ENCODE measurements at regions not wholly inside any gene's neighbourhood (a gene's known extent, or its start where the extent isn't known, plus 50 kb on each side); places are given as distances from the start of the nearest gene placed in this dataset.

DNA sequence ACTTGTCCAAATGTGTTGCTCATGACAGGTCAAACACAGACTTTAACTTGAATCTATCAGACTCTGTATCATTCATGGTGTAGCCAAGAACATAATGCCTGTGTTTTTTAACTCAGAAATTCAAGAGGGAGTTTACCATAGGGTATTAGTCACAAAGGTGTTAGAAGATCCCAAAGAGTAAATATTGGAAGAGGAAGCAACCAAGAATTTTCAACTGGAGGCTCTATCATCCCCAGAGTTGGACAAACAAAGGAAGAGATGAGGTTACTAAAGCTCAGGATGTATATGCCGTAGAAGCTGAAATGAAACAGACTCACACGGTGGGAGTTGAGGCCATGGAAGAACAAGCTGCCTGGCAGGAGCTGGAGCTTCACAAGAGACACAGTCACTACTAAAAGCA, 116.2 kb upstream of the COL8A1 start:
- no peak for TF ChIP-seq MYC (IDR thresholded peaks at IDR 0.05; ENCODE audit: insufficient read depth, insufficient read length, insufficient replicate concordance, low read length, severe bottlenecking)
- no peak for TF ChIP-seq RBBP5 (conservative IDR thresholded peaks at IDR 0.05)
- no peak for TF ChIP-seq SREBF1 (IDR thresholded peaks at IDR 0.05; ENCODE audit: low read length)
- no peak for TF ChIP-seq NRF1 (conservative IDR thresholded peaks at IDR 0.05; ENCODE audit: low read depth, low read length)
- TF ChIP-seq PAX5 (IDR thresholded peaks at IDR 0.05; ENCODE audit: borderline replicate concordance, low read depth, low read length): no peak
- TF ChIP-seq, protein P1, sequence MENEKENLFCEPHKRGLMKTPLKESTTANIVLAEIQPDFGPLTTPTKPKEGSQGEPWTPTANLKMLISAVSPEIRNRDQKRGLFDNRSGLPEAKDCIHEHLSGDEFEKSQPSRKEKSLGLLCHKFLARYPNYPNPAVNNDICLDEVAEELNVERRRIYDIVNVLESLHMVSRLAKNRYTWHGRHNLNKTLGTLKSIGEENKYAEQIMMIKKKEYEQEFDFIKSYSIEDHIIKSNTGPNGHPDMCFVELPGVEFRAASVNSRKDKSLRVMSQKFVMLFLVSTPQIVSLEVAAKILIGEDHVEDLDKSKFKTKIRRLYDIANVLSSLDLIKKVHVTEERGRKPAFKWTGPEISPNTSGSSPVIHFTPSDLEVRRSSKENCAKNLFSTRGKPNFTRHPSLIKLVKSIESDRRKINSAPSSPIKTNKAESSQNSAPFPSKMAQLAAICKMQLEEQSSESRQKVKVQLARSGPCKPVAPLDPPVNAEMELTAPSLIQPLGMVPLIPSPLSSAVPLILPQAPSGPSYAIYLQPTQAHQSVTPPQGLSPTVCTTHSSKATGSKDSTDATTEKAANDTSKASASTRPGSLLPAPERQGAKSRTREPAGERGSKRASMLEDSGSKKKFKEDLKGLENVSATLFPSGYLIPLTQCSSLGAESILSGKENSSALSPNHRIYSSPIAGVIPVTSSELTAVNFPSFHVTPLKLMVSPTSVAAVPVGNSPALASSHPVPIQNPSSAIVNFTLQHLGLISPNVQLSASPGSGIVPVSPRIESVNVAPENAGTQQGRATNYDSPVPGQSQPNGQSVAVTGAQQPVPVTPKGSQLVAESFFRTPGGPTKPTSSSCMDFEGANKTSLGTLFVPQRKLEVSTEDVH (IDR thresholded peaks at IDR 0.05; ENCODE audit: low read depth, partially characterized antibody): no peak
- SMC1A ChIA-PET (ENCODE audit: uncharacterized antibody, unreplicated experiment): interaction anchor here (1.3 to 1.8 kb wide), 3 partner anchors 8 to 23 kb away, joined by 6 to 10 read pairs (median 7); no protein-coding TSS in a partner anchor
- POLR2A ChIA-PET: interaction anchor here (0.8 kb wide), 1 partner anchor 29 kb away, joined by 3 read pairs; no protein-coding TSS in a partner anchor
- no peak overlapping the region for H3K27ac ChIP-seq (ENCODE audit: control insufficient read depth, insufficient read depth)
- no peaks in the 10 kb centered on the region for H3K4me1 ChIP-seq (ENCODE audit: control insufficient read depth, insufficient read depth, low read length)
- no peaks in the 10 kb centered on the region for H3K9me3 ChIP-seq (replicated peaks; ENCODE audit: control insufficient read depth, insufficient read depth, low read length)
- ATAC-seq (no peak), FAIRE-seq (no peak), DNase-seq (ENCODE audit: low read depth, low spot score) (no peak)
- WGBS (ENCODE audit: insufficient coverage, insufficient replicate concordance, low lambda C conversion rate, missing lambda C conversion rate): 52% methylated on average over 2 of the region's 2 CpGs
- in situ Hi-C loops (cut with MboI): no loop called here
- CTCF ChIA-PET: interaction anchor here (0.9 to 1.6 kb wide), 4 partner anchors 10 to 23 kb away, joined by 3 to 7 read pairs (median 5); no protein-coding TSS in a partner anchor
- H3K36me3 ChIP-seq (ENCODE audit: control insufficient read depth in 2 of 2, insufficient read depth in 2 of 2, low read length in 1 of 2): no peaks in the 10 kb centered on the region
- no peaks in the 10 kb centered on the region for H3K79me2 ChIP-seq (ENCODE audit: control insufficient read depth, insufficient read depth, low read length)
- intact Hi-C loops (cut with micrococcal nuclease; ENCODE audit: unreplicated experiment): no loop called here
- H2AFZ ChIP-seq (ENCODE audit: control insufficient read depth, low read depth, low read length): no peak overlapping the region
- H3K4me3 ChIP-seq: no peak overlapping the region
- H4K20me1 ChIP-seq (ENCODE audit: control insufficient read depth, insufficient read depth): no peaks in the 10 kb centered on the region
- BruUV-seq (replicated peaks): no TSS peak
- no peak overlapping the region for H3K9ac ChIP-seq (ENCODE audit: control insufficient read depth, insufficient read depth, low read length)
- RAD21 ChIA-PET (ENCODE audit: unreplicated experiment): interaction anchor here (1.5 to 1.6 kb wide), 2 partner anchors 10 to 23 kb away, joined by 4 to 5 read pairs; no protein-coding TSS in a partner anchor
- no peaks in the 10 kb centered on the region for H3K27me3 ChIP-seq (replicated peaks in 1 of 2; ENCODE audit: control insufficient read depth in 2 of 2, insufficient read depth in 2 of 2, low read length in 1 of 2)
- no peak overlapping the region for H3K4me2 ChIP-seq (ENCODE audit: control insufficient read depth, insufficient read depth)
